H1 (cell line): ENCODE measurements at regions not wholly inside any gene's neighbourhood (a gene's known extent, or its start where the extent isn't known, plus 50 kb on each side); places are given as distances from the start of the nearest gene placed in this dataset.

Source experiments
- CTCF ChIA-PET: fragments of 300-600 bp; sonication (Branson Sonifier 250); formaldehyde crosslinking; loops from one replicate; lab custom pipeline; 2021; ENCODE audit not compliant: partially characterized antibody; lab: Charles Lee
- POLR2A ChIA-PET: fragments of 300-600 bp; sonication (Branson Sonifier 250); formaldehyde crosslinking; loops from one replicate; lab custom pipeline; 2021; ENCODE audit warnings: inconsistent platforms; ENCODE audit not compliant: partially characterized antibody; lab: Charles Lee
- DNase-seq, 2 experiments: peaks; one replicate each; pipeline versions ENCODE4 v3.0.0 to v3.0.0-alpha.2; 2010 to 2022; ENCODE audit warnings: low spot score in 2 of 2, low read depth in 1 of 2, mixed read lengths in 1 of 2
- FAIRE-seq: peaks from 2 replicates; lab custom pipeline; 2011; peaks lifted over from hg19 to GRCh38; lab: Jason Lieb, UNC
- H2AFZ ChIP-seq: 2 replicates; pipeline ENCODE4 v1.8.1; 2012; ENCODE audit warnings: low read length, inconsistent platforms
- H2AK5ac ChIP-seq: 2 replicates; pipeline ENCODE4 v1.6.1; 2013; ENCODE audit warnings: low read depth, low read length
- H2BK120ac ChIP-seq: replicated peaks from 2 replicates; pipeline ENCODE3; 2013; ENCODE audit warnings: low read depth, low read length, inconsistent platforms
- H2BK12ac ChIP-seq: 2 replicates; pipeline ENCODE4 v1.6.1; 2013; ENCODE audit warnings: low read depth, low read length
- H2BK15ac ChIP-seq: 2 replicates; pipeline ENCODE4 v1.6.1; 2013; ENCODE audit warnings: low read length
- H2BK20ac ChIP-seq: 2 replicates; pipeline ENCODE4 v1.6.1; 2013; ENCODE audit warnings: low read length
- H2BK5ac ChIP-seq: 2 replicates; pipeline ENCODE4 v1.6.1; 2013; ENCODE audit warnings: low read depth, low read length
- H3K14ac ChIP-seq: 2 replicates; pipeline ENCODE4 v1.6.1; 2013; ENCODE audit warnings: inconsistent platforms; ENCODE audit not compliant: insufficient read length
- H3K18ac ChIP-seq: 2 replicates; pipeline ENCODE4 v1.6.1; 2013; ENCODE audit warnings: low read length; ENCODE audit errors: extremely low read depth
- H3K23ac ChIP-seq: 2 replicates; pipeline ENCODE4 v1.6.1; 2013; ENCODE audit warnings: inconsistent platforms; ENCODE audit not compliant: insufficient read length
- H3K23me2 ChIP-seq: 2 replicates; pipeline ENCODE4 v1.6.1; 2013; ENCODE audit warnings: low read depth, low read length
- H3K27ac ChIP-seq: 2 replicates; pipeline ENCODE4 v1.6.1; 2011; ENCODE audit warnings: low read depth, low read length, inconsistent platforms
- H3K27me3 ChIP-seq, 4 experiments: replicated peaks in 1 of 4; 1 replicate in 1 of 4; 2 replicates in 3 of 4; pipeline versions ENCODE4 v1.6.1 to v1.8.1; 2011 to 2013; ENCODE audit warnings: low read length in 3 of 4, mild to moderate bottlenecking in 3 of 4, inconsistent platforms in 2 of 4, mixed read lengths in 2 of 4, moderate library complexity in 1 of 4; ENCODE audit not compliant: control insufficient read depth in 3 of 4, insufficient read depth in 3 of 4; ENCODE audit errors: extremely low read depth in 1 of 4
- H3K36me3 ChIP-seq, 4 experiments: 2 replicates each; pipeline versions ENCODE4 v1.6.1 to v1.8.1; 2011 to 2013; ENCODE audit warnings: mild to moderate bottlenecking in 4 of 4, low read length in 3 of 4, moderate library complexity in 2 of 4, control low read depth in 1 of 4, inconsistent platforms in 1 of 4; ENCODE audit not compliant: insufficient read depth in 4 of 4, control insufficient read depth in 2 of 4
- H3K4ac ChIP-seq: replicated peaks from 2 replicates; pipeline ENCODE3; 2013; ENCODE audit warnings: low read length, low read depth, mixed read lengths, inconsistent platforms; ENCODE audit not compliant: insufficient read length
- H3K4me1 ChIP-seq, 4 experiments: replicated peaks in 1 of 4; 1 replicate in 1 of 4; 2 replicates in 3 of 4; pipeline versions ENCODE4 v1.6.1 to v1.8.1; 2011 to 2013; ENCODE audit warnings: low read length in 3 of 4, inconsistent platforms in 2 of 4, mixed read lengths in 1 of 4; ENCODE audit not compliant: insufficient read depth in 4 of 4, control insufficient read depth in 3 of 4
- H3K4me2 ChIP-seq, 2 experiments: 2 replicates each; pipeline versions ENCODE4 v1.6.1 to v1.8.1; 2011 to 2013; ENCODE audit warnings: low read depth in 2 of 2, low read length in 2 of 2, control low read depth in 1 of 2, inconsistent platforms in 1 of 2, mild to moderate bottlenecking in 1 of 2; ENCODE audit not compliant: insufficient read depth in 1 of 2
- H3K4me3 ChIP-seq, 4 experiments: fragments of 200-600, 300-600 bp in 1 of 4; sonication (generic), shearing (Covaris generic), sonication (Bioruptor Twin) in 1 of 4; 2 replicates each; pipeline versions ENCODE4 v1.5.1 to v1.8.1; 2011 to 2016; ENCODE audit warnings: low read length in 4 of 4, low read depth in 3 of 4, control low read depth in 2 of 4, inconsistent platforms in 2 of 4, mild to moderate bottlenecking in 2 of 4, mixed read lengths in 1 of 4, moderate library complexity in 1 of 4; ENCODE audit not compliant: insufficient read depth in 2 of 4; ENCODE audit errors: extremely low read depth in 1 of 4
- H3K56ac ChIP-seq: replicated peaks from 2 replicates; pipeline ENCODE3; 2013; ENCODE audit warnings: low read depth, mild to moderate bottlenecking, mixed read lengths, low read length, inconsistent platforms; ENCODE audit not compliant: insufficient read length
- H3K79me1 ChIP-seq: 2 replicates; pipeline ENCODE4 v1.6.1; 2013; ENCODE audit warnings: low read depth, low read length, control low read depth
- H3K79me2 ChIP-seq, 2 experiments: 2 replicates each; pipeline versions ENCODE4 v1.6.1 to v1.8.1; 2012 to 2013; ENCODE audit warnings: low read length in 2 of 2, mild to moderate bottlenecking in 2 of 2, inconsistent platforms in 1 of 2; ENCODE audit not compliant: insufficient read depth in 2 of 2, control insufficient read depth in 1 of 2
- H3K9ac ChIP-seq, 4 experiments: replicated peaks in 1 of 4; 1 replicate in 1 of 4; 2 replicates in 3 of 4; pipeline versions ENCODE4 v1.6.1 to v1.8.1; 2011 to 2013; ENCODE audit warnings: low read depth in 3 of 4, low read length in 3 of 4, control low read depth in 2 of 4, mild to moderate bottlenecking in 2 of 4, moderate library complexity in 2 of 4, inconsistent platforms in 1 of 4; ENCODE audit errors: extremely low read depth in 1 of 4
- H3K9me3 ChIP-seq, 2 experiments: 2 replicates each; pipeline versions ENCODE4 v1.6.1 to v1.8.1; 2012 to 2013; ENCODE audit warnings: mild to moderate bottlenecking in 2 of 2, moderate library complexity in 2 of 2, control low read depth in 1 of 2, inconsistent platforms in 1 of 2, low read depth in 1 of 2, low read length in 1 of 2, mixed read lengths in 1 of 2; ENCODE audit not compliant: insufficient read depth in 2 of 2
- H4K20me1 ChIP-seq, 2 experiments: replicated peaks in 1 of 2; 2 replicates each; pipeline versions ENCODE3 to v1.8.1; 2011 to 2013; ENCODE audit warnings: inconsistent platforms in 2 of 2, low read length in 2 of 2, mild to moderate bottlenecking in 1 of 2; ENCODE audit not compliant: insufficient read depth in 2 of 2, control insufficient read depth in 1 of 2
- H4K5ac ChIP-seq: 2 replicates; pipeline ENCODE4 v1.6.1; 2013; ENCODE audit warnings: low read length, low read depth, mixed read lengths, inconsistent platforms; ENCODE audit not compliant: insufficient read length
- H4K8ac ChIP-seq: 2 replicates; pipeline ENCODE4 v1.8.0; 2013; ENCODE audit warnings: mild to moderate bottlenecking, moderate library complexity, low read length, inconsistent platforms; ENCODE audit not compliant: insufficient read depth; ENCODE audit errors: extremely low read depth
- H4K91ac ChIP-seq: replicated peaks from 2 replicates; pipeline ENCODE3; 2013; ENCODE audit warnings: low read length, mixed read lengths, inconsistent platforms; ENCODE audit not compliant: insufficient read length
- CEBPB ChIP-seq: IDR thresholded peaks from 2 replicates; pipeline ENCODE4 v1.6.1; 2012; ENCODE audit warnings: low read depth, low read length
- GABPA ChIP-seq: IDR thresholded peaks from 2 replicates; pipeline ENCODE4 v1.6.1; 2011; ENCODE audit warnings: mild to moderate bottlenecking, low read length, moderate library complexity, borderline replicate concordance; ENCODE audit not compliant: insufficient read depth
- JUN ChIP-seq: IDR thresholded peaks from 2 replicates; pipeline ENCODE4 v1.6.1; 2011; ENCODE audit warnings: low read depth, mild to moderate bottlenecking, improper control_type of control experiment, low read length
- KDM1A ChIP-seq: fragments of 200-600, 300-600 bp; sonication (generic); IDR thresholded peaks from 2 replicates; pipeline ENCODE4 v1.7.1; 2016; ENCODE audit warnings: mild to moderate bottlenecking, low read length, borderline replicate concordance
- MAFK ChIP-seq: IDR thresholded peaks from 2 replicates; pipeline ENCODE4 v1.6.1; 2012; ENCODE audit warnings: low read depth, mild to moderate bottlenecking, improper control_type of control experiment, low read length
- PHF8 ChIP-seq: fragments of 200-600 bp; sonication (generic); conservative IDR thresholded peaks from 2 replicates; pipeline ENCODE4 v1.7.1; 2012; ENCODE audit warnings: low read depth, mild to moderate bottlenecking, inconsistent platforms, low read length, moderate library complexity
- SIX5 ChIP-seq: IDR thresholded peaks from 2 replicates; pipeline ENCODE4 v1.6.1; 2011; ENCODE audit warnings: mild to moderate bottlenecking, low read depth, low read length
- SP1 ChIP-seq: IDR thresholded peaks from 2 replicates; pipeline ENCODE4 v1.6.1; 2011; ENCODE audit warnings: low read depth, low read length
- SP4 ChIP-seq: IDR thresholded peaks from 2 replicates; pipeline ENCODE4 v1.6.1; 2012; ENCODE audit warnings: low read length, inconsistent platforms
- SRF ChIP-seq: IDR thresholded peaks from 2 replicates; pipeline ENCODE4 v1.6.1; 2011; ENCODE audit warnings: mild to moderate bottlenecking, low read depth, low read length, moderate library complexity
- WGBS, 2 experiments: shearing (Covaris generic) in 1 of 2; methylation state at CpG; one replicate each; pipeline versions ENCODE4 v1.1.6 to v1.1.7; 2013 to 2015; ENCODE audit warnings: low lambda C conversion rate in 2 of 2, mixed read lengths in 2 of 2, inconsistent platforms in 1 of 2, low coverage in 1 of 2, missing lambda C conversion rate in 1 of 2; ENCODE audit not compliant: insufficient replicate concordance in 2 of 2, insufficient coverage in 1 of 2, insufficient read length in 1 of 2; ENCODE audit errors: extremely low coverage in 1 of 2, missing lambda C conversion rate in 1 of 2; 5-methylcytosine and 5-hydroxymethylcytosine counted together

DNA sequence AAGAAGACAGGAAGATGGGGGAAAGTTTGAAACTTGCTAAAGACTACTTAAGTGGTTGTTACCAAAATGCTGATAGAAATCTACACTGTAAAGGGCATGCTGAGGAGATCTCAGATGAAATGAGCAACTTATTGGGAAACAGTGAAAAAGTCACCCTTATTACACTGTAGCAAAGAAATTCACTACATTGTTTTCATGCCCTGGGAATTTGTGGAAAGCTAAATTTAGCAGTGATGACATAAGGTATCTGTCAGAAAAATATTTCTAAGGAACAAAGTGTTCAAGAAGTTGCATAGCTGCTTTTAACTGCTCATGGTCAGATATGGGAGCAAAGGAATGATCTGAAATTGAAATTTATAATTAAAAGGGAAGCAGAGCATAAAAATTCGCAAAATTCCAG is 702.4 kb upstream of the LRRC4C start:
- Histone ChIP-seq H3K23ac (no peak overlapping the region), H3K27ac (no peak overlapping the region), H3K9me3 (0 out of 4 replicates have a peak, but pooled peaks cover 0 to 2% of the 10 kb centered on the region in 2 experiments), H3K14ac (no peak overlapping the region), H3K9ac (no peak overlapping the region), H4K20me1 (no peaks in the 10 kb centered on the region), H2AK5ac (no peak overlapping the region), H2BK12ac (no peak overlapping the region), H4K91ac (no peak overlapping the region), H2BK15ac (no peak overlapping the region), H3K4ac (no peak overlapping the region), H3K18ac (no peak overlapping the region), H3K23me2 (no peaks in the 10 kb centered on the region), H3K56ac (no peak overlapping the region), H2BK120ac (no peak overlapping the region), H2BK5ac (no peak overlapping the region), H3K4me2 (no peak overlapping the region), H3K79me2 (no peaks in the 10 kb centered on the region), H4K8ac (no peak overlapping the region), H4K5ac (no peak overlapping the region), H3K36me3 (no peaks in the 10 kb centered on the region), H3K4me1 (no peaks in the 10 kb centered on the region), H2BK20ac (no peak overlapping the region), H2AFZ (no peak overlapping the region), H3K27me3 (no peaks in the 10 kb centered on the region), H3K4me3 (no peak overlapping the region), H3K79me1 (no peaks in the 10 kb centered on the region)
- ChIA-PET CTCF (no interaction called here), POLR2A (no interaction called here)
- TF ChIP-seq SIX5 (no peak), PHF8 (no peak), SP4 (no peak), KDM1A (no peak), SRF (no peak), MAFK (no peak), SP1 (no peak), CEBPB (no peak), JUN (no peak), GABPA (no peak)
- FAIRE-seq: no peak
- DNase-seq: no peak
- WGBS, 2 experiments: 92% methylated on average over 1 of the region's 1 CpG; no CpG with 5 or more reads in 1 of the 2 experiments
